OCI-LY7 (cell line): ENCODE measurements at regions not wholly inside any gene's neighbourhood (a gene's known extent, or its start where the extent isn't known, plus 50 kb on each side); places are given as distances from the start of the nearest gene placed in this dataset.

Experiments used
- BruUV-seq: library from RNA; stranded (reverse); fragments of 400-500 nt; replicated peaks from 2 replicates; lab custom pipeline; 2021; lab: Mats Ljungman, UMichigan
- CTCF ChIA-PET: fragments of 300-600 bp; sonication (Branson Sonifier 250); formaldehyde crosslinking; loops from one replicate; lab custom pipeline; 2022; ENCODE audit warnings: antibody characterized with exemption; ENCODE audit not compliant: unreplicated experiment; lab: Charles Lee
- POLR2A ChIA-PET: fragments of 300-600 bp; sonication (Branson Sonifier 250); formaldehyde crosslinking; loops from one replicate; lab custom pipeline; 2022; ENCODE audit warnings: antibody characterized with exemption; lab: Charles Lee
- DNase-seq: peaks from one replicate; pipeline ENCODE4 v3.0.0-alpha.2; 2015; ENCODE audit warnings: low spot score
- H2AFZ ChIP-seq: fragments of 200-600 bp; sonication (generic), shearing (Covaris generic); 2 replicates; pipeline ENCODE4 v1.6.1; 2014; ENCODE audit warnings: mild to moderate bottlenecking, antibody characterized with exemption, low read length, moderate library complexity
- H3K27ac ChIP-seq: fragments of 200-600 bp; sonication (generic); 2 replicates; pipeline ENCODE4 v1.5.1; 2014; ENCODE audit warnings: mixed run types, low read depth, mild to moderate bottlenecking, moderate library complexity, low read length, inconsistent platforms; ENCODE audit not compliant: poor library complexity, severe bottlenecking
- H3K36me3 ChIP-seq: fragments of 200-600 bp; sonication (generic); 2 replicates; pipeline ENCODE4 v1.6.1; 2014; ENCODE audit warnings: mild to moderate bottlenecking, antibody characterized with exemption, low read length, moderate library complexity, mixed read lengths; ENCODE audit not compliant: insufficient read depth
- H3K4me1 ChIP-seq: fragments of 200-600 bp; sonication (generic); 2 replicates; pipeline ENCODE4 v1.5.1; 2014; ENCODE audit warnings: mild to moderate bottlenecking, low read length; ENCODE audit not compliant: insufficient read depth, poor library complexity, severe bottlenecking
- H3K4me2 ChIP-seq: fragments of 200-600 bp; sonication (generic); 2 replicates; pipeline ENCODE4 v1.6.1; 2014; ENCODE audit warnings: mild to moderate bottlenecking, low read length
- H3K4me3 ChIP-seq: fragments of 200-600 bp; sonication (generic); 2 replicates; pipeline ENCODE4 v1.5.1; 2014; ENCODE audit warnings: mild to moderate bottlenecking, low read depth, low read length; ENCODE audit not compliant: poor library complexity, severe bottlenecking
- H3K79me2 ChIP-seq: fragments of 200-600 bp; sonication (generic); 2 replicates; pipeline ENCODE4 v1.6.1; 2016; ENCODE audit warnings: low read depth, mild to moderate bottlenecking, low read length, moderate library complexity, mixed read lengths; ENCODE audit not compliant: insufficient read depth
- H3K9me2 ChIP-seq: fragments of 200-600 bp; sonication (generic); 2 replicates; pipeline ENCODE4 v1.6.1; 2016; ENCODE audit warnings: mild to moderate bottlenecking, low read length, mixed read lengths; ENCODE audit not compliant: insufficient read depth
- H3K9me3 ChIP-seq: fragments of 200-600 bp; sonication (generic); 2 replicates; pipeline ENCODE4 v1.6.1; 2014; ENCODE audit warnings: mild to moderate bottlenecking, mixed run types, low read length, mixed read lengths
- H4K20me1 ChIP-seq: fragments of 200-600 bp; sonication (generic); 2 replicates; pipeline ENCODE4 v1.6.1; 2014; ENCODE audit warnings: mild to moderate bottlenecking, antibody characterized with exemption, low read length, moderate library complexity, mixed read lengths; ENCODE audit not compliant: insufficient read depth
- CTCF ChIP-seq: fragments of 200-600 bp; sonication (generic); conservative IDR thresholded peaks from 2 replicates; pipeline ENCODE4 v1.5.1; 2014; ENCODE audit warnings: mild to moderate bottlenecking, antibody characterized with exemption, low read length, moderate library complexity, mixed read lengths
- EZH2phosphoT487 ChIP-seq: fragments of 200-600 bp; sonication (generic); IDR thresholded peaks from 2 replicates; pipeline ENCODE4 v1.6.1; 2018; ENCODE audit warnings: low read depth, borderline replicate concordance, mild to moderate bottlenecking, mixed run types, antibody characterized with exemption, low read length, moderate library complexity, mixed read lengths
- intact Hi-C: fragments of 100-400 bp; cut with micrococcal nuclease; formaldehyde crosslinking; loops from one replicate; pipeline ENCODE4 v1.10.0; 2022; ENCODE audit not compliant: unreplicated experiment

- ChIA-PET POLR2A (interaction anchor here (0.6 kb wide), 1 partner anchor 861 kb away, joined by 3 read pairs; no protein-coding TSS in a partner anchor), CTCF (interaction anchor here (0.6 kb wide), 1 partner anchor 10 kb away, joined by 3 read pairs; no protein-coding TSS in a partner anchor)
- no TSS peak for BruUV-seq
Observed at GRCh38 chr2:37856101-37856751, 68.9 kb upstream of the RMDN2 start.

DNA sequence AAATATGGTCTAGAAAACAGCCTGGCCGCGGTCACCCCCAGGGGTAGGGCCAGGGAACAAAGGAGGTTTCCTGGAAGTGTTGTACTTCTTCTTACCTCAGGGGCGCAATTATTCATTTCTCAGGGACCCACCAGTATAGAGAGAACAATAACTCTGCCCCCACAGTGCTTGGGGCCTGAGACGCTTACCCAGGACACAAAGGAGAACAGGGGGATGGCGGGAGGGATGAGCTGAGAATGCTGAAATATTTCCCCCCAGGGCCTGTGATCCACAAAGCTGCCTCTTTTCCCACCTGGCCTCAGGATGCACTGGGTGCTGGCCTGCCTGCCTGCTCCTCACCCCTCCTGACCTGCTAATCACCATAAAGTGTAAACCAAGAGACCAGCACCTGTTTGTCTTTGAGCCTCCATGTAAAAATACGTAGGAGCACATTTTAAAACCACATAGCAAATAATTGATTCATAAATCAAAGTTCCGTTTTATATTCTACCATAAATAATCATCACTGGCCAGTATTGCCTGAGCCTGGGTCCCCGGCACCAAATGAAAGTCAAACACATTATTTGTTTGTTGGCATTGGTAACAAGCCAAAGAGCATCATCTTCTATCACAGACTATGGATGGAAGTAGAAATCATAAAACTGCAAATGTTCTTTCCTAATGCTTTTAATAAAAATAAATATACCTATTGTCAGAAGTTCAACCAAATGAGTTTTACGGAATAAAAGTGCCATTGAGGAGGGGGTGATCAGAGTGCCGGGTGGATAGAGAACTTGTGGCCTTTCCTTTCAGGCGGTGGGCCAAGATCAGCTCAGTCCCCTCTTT, 67.3 kb upstream of the RMDN2 start:
- H3K4me2 ChIP-seq: no peak overlapping the region
- ChIA-PET CTCF (no interaction called here), POLR2A (interaction anchor here (0.5 kb wide), 1 partner anchor 1047 kb away, joined by 3 read pairs; no protein-coding TSS in a partner anchor)
- intact Hi-C loops: no loop called here
- no peak overlapping the region for H2AFZ ChIP-seq
- no TSS peak for BruUV-seq
- H3K9me2 ChIP-seq: no peaks in the 10 kb centered on the region
- no peak overlapping the region for H3K27ac ChIP-seq
- DNase-seq: no peak
- no peak overlapping the region for H3K4me3 ChIP-seq
- no peaks in the 10 kb centered on the region for H3K9me3 ChIP-seq
- no peaks in the 10 kb centered on the region for H3K4me1 ChIP-seq
- no peak for TF ChIP-seq EZH2phosphoT487
- no peak for TF ChIP-seq CTCF
- no peaks in the 10 kb centered on the region for H3K36me3 ChIP-seq
- no peaks in the 10 kb centered on the region for H3K79me2 ChIP-seq
- H4K20me1 ChIP-seq: no peaks in the 10 kb centered on the region

More at GRCh38 chr2:37856101-37856751, 68.9 kb upstream of the RMDN2 start:
- H3K9me3 ChIP-seq: no peaks in the 10 kb centered on the region
- no peak for DNase-seq
- intact Hi-C loops: no loop called here
- H3K36me3 ChIP-seq: no peaks in the 10 kb centered on the region
- no peaks in the 10 kb centered on the region for H4K20me1 ChIP-seq
- H3K9me2 ChIP-seq: no peaks in the 10 kb centered on the region
- no peak overlapping the region for H3K4me3 ChIP-seq
- H3K4me1 ChIP-seq: peaks cover 6% of the 10 kb centered on the region
- no peak overlapping the region for H2AFZ ChIP-seq
- H3K79me2 ChIP-seq: no peaks in the 10 kb centered on the region
- no peak overlapping the region for H3K4me2 ChIP-seq
- H3K27ac ChIP-seq: no peak overlapping the region
- TF ChIP-seq EZH2phosphoT487: no peak
- no peak for TF ChIP-seq CTCF

DNA sequence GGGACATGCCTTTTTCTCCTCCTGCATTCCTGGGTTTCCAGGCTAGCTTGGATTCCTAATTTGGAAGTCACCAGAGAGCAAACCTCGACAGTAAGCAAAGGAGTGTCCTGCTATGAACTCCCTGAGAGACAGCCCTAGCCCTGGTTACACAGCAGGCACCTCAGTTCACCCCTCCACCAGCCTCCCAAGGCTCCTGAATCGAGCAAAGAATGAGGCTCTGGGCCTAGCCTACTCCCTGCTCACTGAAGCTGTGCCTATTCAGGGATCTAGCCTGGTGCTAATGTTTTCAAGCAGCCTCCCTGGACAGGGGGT, 66.7 kb upstream of the RMDN2 start:
- H3K9me2 ChIP-seq: no peaks in the 10 kb centered on the region
- no peak overlapping the region for H3K27ac ChIP-seq
- no peaks in the 10 kb centered on the region for H3K79me2 ChIP-seq
- no peak overlapping the region for H3K4me3 ChIP-seq
- ChIA-PET POLR2A (interaction anchor here (0.5 kb wide), 1 partner anchor 1046 kb away, joined by 3 read pairs; no protein-coding TSS in a partner anchor), CTCF (no interaction called here)
- no peak overlapping the region for H3K4me2 ChIP-seq
- no peak for DNase-seq
- BruUV-seq: no TSS peak
- H3K4me1 ChIP-seq: no peaks in the 10 kb centered on the region
- intact Hi-C loops: no loop called here
- no peaks in the 10 kb centered on the region for H3K9me3 ChIP-seq
- TF ChIP-seq EZH2phosphoT487 (no peak), CTCF (no peak)
- no peak overlapping the region for H2AFZ ChIP-seq
- no peaks in the 10 kb centered on the region for H4K20me1 ChIP-seq
- no peaks in the 10 kb centered on the region for H3K36me3 ChIP-seq
